ENCODE measurements at regions not wholly inside any gene's neighbourhood (a gene's known extent, or its start where the extent isn't known, plus 50 kb on each side); places are given as distances from the start of the nearest gene placed in this dataset.

DNA sequence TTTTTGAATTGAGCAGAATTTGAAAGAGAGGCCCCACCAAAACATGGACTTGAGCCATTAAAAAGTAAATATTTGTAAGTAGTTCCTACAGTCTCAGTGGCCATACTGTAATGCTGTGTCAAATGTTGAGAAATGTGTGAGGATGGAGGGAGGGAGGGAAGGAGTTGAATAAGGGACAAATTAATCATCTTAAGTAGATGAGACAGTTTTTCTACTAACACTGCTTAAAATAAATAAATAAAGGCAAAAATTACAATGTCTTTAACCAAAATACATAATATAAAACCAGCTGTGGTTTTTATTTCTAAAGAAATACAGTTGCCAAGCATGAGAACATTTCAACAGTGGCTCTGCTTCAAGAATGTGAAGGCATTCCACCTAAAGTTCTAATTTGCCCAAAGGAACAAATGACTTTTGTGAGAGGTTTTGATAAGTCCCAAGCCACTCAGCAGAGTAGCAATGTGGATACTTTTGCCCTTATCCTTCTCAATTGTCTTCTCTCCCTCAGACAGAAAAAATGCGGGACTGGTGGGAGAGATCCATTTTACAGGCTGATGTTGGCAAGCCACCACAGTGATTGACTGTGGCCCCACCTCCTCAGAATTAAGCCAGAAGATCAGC, 427.0 kb upstream of the RARB start:
- H3K4me3 Mint-ChIP-seq: no peak overlapping the region
- TF ChIP-seq, protein P1, sequence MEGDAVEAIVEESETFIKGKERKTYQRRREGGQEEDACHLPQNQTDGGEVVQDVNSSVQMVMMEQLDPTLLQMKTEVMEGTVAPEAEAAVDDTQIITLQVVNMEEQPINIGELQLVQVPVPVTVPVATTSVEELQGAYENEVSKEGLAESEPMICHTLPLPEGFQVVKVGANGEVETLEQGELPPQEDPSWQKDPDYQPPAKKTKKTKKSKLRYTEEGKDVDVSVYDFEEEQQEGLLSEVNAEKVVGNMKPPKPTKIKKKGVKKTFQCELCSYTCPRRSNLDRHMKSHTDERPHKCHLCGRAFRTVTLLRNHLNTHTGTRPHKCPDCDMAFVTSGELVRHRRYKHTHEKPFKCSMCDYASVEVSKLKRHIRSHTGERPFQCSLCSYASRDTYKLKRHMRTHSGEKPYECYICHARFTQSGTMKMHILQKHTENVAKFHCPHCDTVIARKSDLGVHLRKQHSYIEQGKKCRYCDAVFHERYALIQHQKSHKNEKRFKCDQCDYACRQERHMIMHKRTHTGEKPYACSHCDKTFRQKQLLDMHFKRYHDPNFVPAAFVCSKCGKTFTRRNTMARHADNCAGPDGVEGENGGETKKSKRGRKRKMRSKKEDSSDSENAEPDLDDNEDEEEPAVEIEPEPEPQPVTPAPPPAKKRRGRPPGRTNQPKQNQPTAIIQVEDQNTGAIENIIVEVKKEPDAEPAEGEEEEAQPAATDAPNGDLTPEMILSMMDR (IDR thresholded peaks at IDR 0.05): no peak
- H3K4me1 Mint-ChIP-seq (ENCODE audit: low read depth): no peaks in the 10 kb centered on the region
- no peaks in the 10 kb centered on the region for H3K27me3 Mint-ChIP-seq (ENCODE audit: insufficient read depth)
- no peaks in the 10 kb centered on the region for H3K36me3 Mint-ChIP-seq (ENCODE audit: low read depth)
- DNase-seq: no peak
- H3K27ac Mint-ChIP-seq: no peak overlapping the region
- H3K9me3 Mint-ChIP-seq: peaks cover 8% of the 10 kb centered on the region; the same call in 1 of the 2 replicates

DNA sequence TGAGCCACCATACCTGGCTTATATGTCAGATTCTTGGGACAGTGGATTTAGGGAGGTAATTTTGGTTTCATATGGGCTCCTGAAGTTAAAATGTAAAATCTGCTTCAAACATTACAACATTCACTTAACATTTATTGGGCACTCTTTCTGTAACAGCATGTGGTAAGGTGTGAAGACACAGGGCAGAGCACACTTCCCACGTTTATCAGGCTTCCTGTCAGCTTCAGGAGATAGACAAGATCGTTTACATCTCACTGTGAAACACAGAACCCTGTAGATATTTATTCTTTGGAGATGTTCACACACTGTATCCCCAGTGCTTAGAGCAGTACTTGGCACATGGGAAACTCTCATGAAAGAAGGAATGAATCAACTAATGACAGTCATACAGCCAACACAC, 426.0 kb upstream of the RARB start:
- no peaks in the 10 kb centered on the region for H3K4me1 Mint-ChIP-seq (ENCODE audit: low read depth)
- H3K27me3 Mint-ChIP-seq (ENCODE audit: insufficient read depth): no peaks in the 10 kb centered on the region
- no peak for DNase-seq
- TF ChIP-seq, protein P1 (IDR thresholded peaks at IDR 0.05): no peak
- no peak overlapping the region for H3K4me3 Mint-ChIP-seq
- H3K36me3 Mint-ChIP-seq (ENCODE audit: low read depth): no peaks in the 10 kb centered on the region
- no peak overlapping the region for H3K27ac Mint-ChIP-seq
- peaks cover 5% of the 10 kb centered on the region; the same call in 1 of the 2 replicates for H3K9me3 Mint-ChIP-seq

DNA sequence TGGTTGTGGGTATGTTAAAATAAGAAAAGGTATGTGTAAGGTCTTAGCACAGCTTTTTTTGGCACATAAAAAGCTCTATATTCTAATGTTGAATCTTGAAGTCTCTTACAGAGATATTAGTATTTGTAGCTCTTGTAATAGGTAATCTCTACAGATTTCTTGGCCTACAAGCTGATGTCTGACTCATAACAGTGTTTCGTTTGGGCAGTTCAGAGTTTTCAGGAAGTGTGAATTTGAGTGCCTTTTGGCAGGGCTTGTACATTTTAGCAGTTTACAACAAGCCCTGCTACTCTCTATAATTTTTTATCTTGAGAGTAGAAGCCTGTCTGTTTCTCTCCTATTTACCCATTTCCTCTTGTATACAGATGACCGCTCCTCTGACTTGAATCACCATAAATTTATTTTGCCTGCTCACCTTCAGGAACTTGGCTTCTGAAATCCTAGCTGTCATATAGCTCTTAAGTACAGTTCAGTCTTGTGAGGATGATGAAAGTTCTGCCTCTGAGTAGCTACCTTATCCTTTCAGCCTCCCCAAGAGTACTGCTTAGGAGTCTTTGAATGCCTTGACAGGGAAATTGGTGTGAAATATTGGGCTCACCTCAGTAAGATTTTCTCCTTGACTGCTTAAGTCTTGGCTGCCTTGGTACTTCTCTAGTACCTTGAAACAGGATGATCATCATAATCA, 419.9 kb upstream of the RARB start:
- no peaks in the 10 kb centered on the region; the same call in 1 of the 2 replicates for H3K27me3 Mint-ChIP-seq (ENCODE audit: insufficient read depth)
- H3K9me3 Mint-ChIP-seq: peaks cover 14% of the 10 kb centered on the region
- TF ChIP-seq, protein P1 (IDR thresholded peaks at IDR 0.05): no peak
- H3K4me3 Mint-ChIP-seq: no peak overlapping the region
- H3K36me3 Mint-ChIP-seq (ENCODE audit: low read depth): no peaks in the 10 kb centered on the region
- H3K4me1 Mint-ChIP-seq (ENCODE audit: low read depth): no peaks in the 10 kb centered on the region
- no peak overlapping the region for H3K27ac Mint-ChIP-seq
- DNase-seq: no peak

DNA sequence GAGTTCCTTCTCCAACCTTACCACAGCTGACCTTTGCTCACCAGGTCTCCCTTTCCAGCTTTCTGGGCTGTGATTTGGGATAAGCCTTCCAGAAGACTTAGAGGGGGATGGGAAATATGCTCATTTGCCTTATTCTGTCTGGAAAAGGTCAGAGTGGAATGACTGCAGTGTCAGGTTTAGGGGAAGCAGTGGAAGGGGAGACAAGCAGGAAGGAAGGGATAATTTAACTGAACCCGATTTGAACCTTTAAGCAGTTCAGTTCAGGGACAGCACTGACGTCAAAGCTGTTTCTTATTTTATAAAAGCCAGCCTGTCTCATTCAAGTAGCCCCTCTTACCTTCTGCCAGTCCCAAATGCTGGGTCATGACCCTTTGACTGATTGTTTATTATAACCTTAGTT, 418.4 kb upstream of the RARB start:
- H3K27ac Mint-ChIP-seq: no peak overlapping the region
- no peaks in the 10 kb centered on the region for H3K36me3 Mint-ChIP-seq (ENCODE audit: low read depth)
- H3K27me3 Mint-ChIP-seq (ENCODE audit: insufficient read depth): no peaks in the 10 kb centered on the region; the same call in 1 of the 2 replicates
- H3K9me3 Mint-ChIP-seq: peaks cover 14% of the 10 kb centered on the region
- no peak overlapping the region for H3K4me3 Mint-ChIP-seq
- no peaks in the 10 kb centered on the region for H3K4me1 Mint-ChIP-seq (ENCODE audit: low read depth)
- TF ChIP-seq, protein P1 (IDR thresholded peaks at IDR 0.05): no peak
- DNase-seq: no peak

DNA sequence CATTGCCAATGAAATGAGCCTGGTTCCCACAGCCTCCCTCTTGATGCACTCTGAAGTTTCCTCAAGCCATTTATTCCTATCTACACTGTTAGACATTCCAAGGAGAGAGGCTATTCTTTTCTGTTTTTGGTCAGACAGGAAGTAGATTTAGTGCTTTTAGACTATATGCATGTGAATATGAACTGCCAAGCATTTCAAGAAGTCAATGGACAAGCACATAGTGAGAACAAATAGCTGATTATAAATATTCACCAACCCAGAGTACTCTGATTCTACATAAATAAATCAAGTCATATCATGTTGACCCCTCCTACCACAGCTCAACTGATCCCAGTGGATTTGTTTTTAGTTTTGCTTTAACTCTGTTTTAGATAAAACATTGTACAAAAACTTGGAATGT, 412.5 kb upstream of the RARB start:
- TF ChIP-seq, protein P1 (IDR thresholded peaks at IDR 0.05): no peak
- no peak overlapping the region for H3K4me3 Mint-ChIP-seq
- no peak for DNase-seq

More for the DNA sequence above, 412.5 kb upstream of the RARB start:
- H3K36me3 Mint-ChIP-seq (ENCODE audit: low read depth): no peaks in the 10 kb centered on the region
- no peaks in the 10 kb centered on the region for H3K27me3 Mint-ChIP-seq (ENCODE audit: insufficient read depth)
- peaks cover 9% of the 10 kb centered on the region; the same call in 1 of the 2 replicates for H3K9me3 Mint-ChIP-seq
- H3K27ac Mint-ChIP-seq: no peak overlapping the region
- no peaks in the 10 kb centered on the region for H3K4me1 Mint-ChIP-seq (ENCODE audit: low read depth)

Measured in HFFc6 (cell line).